ENCODE measurements at regions not wholly inside any gene's neighbourhood (a gene's known extent, or its start where the extent isn't known, plus 50 kb on each side); places are given as distances from the start of the nearest gene placed in this dataset.

DNA sequence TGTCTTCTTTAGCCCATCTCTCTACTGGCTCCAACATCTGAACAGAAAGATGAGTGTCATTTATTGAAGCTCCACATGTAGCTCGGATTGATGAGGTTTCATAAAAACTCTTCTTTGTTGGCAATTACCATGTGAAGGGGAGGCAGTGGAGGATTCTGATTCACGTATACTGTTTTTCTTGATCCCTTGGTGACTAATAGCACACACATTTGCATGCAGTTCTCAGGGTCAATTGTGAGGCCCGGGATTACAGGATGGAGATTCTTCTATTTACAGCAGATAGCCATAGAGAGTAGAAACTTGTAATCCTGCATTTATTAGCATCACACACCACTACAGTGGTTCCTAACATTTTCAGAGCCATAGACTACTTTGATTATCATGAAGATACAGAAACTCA lies 133.2 kb upstream of the MARCHF11 start:
- TF ChIP-seq, protein P1, sequence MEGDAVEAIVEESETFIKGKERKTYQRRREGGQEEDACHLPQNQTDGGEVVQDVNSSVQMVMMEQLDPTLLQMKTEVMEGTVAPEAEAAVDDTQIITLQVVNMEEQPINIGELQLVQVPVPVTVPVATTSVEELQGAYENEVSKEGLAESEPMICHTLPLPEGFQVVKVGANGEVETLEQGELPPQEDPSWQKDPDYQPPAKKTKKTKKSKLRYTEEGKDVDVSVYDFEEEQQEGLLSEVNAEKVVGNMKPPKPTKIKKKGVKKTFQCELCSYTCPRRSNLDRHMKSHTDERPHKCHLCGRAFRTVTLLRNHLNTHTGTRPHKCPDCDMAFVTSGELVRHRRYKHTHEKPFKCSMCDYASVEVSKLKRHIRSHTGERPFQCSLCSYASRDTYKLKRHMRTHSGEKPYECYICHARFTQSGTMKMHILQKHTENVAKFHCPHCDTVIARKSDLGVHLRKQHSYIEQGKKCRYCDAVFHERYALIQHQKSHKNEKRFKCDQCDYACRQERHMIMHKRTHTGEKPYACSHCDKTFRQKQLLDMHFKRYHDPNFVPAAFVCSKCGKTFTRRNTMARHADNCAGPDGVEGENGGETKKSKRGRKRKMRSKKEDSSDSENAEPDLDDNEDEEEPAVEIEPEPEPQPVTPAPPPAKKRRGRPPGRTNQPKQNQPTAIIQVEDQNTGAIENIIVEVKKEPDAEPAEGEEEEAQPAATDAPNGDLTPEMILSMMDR (IDR thresholded peaks at IDR 0.05): no peak
- TF ChIP-seq POLR2A (IDR thresholded peaks at IDR 0.05): no peak

Measured in testis (tissue), 2 donors.